ENCODE measurements at regions not wholly inside any gene's neighbourhood (a gene's known extent, or its start where the extent isn't known, plus 50 kb on each side); places are given as distances from the start of the nearest gene placed in this dataset.

GRCh38 chr20:48319943-48320584 lies 507.7 kb downstream of the PREX1 start:
- no peak overlapping the region for H3K4me3 ChIP-seq
- no peaks in the 10 kb centered on the region for H3K4me1 ChIP-seq
- no peak for ATAC-seq
- no peaks in the 10 kb centered on the region for H3K27me3 ChIP-seq
- no peak for DNase-seq
- H3K9me3 ChIP-seq, result no peaks in the 10 kb centered on the region
- intact Hi-C loops (cut with DNase I), result no loop called here
- no peaks in the 10 kb centered on the region for H3K36me3 ChIP-seq (replicated peaks in 1 of 2; ENCODE audit: insufficient read depth in 1 of 2, low read depth in 2 of 2)
- WGBS, 2 donors, result 25 to 47% methylated on average over 9 to 12 of the region's 12 CpGs
- no peak overlapping the region for H3K27ac ChIP-seq
- TF ChIP-seq POLR2A (IDR thresholded peaks at IDR 0.05), result no peak
- TF ChIP-seq, protein P1, sequence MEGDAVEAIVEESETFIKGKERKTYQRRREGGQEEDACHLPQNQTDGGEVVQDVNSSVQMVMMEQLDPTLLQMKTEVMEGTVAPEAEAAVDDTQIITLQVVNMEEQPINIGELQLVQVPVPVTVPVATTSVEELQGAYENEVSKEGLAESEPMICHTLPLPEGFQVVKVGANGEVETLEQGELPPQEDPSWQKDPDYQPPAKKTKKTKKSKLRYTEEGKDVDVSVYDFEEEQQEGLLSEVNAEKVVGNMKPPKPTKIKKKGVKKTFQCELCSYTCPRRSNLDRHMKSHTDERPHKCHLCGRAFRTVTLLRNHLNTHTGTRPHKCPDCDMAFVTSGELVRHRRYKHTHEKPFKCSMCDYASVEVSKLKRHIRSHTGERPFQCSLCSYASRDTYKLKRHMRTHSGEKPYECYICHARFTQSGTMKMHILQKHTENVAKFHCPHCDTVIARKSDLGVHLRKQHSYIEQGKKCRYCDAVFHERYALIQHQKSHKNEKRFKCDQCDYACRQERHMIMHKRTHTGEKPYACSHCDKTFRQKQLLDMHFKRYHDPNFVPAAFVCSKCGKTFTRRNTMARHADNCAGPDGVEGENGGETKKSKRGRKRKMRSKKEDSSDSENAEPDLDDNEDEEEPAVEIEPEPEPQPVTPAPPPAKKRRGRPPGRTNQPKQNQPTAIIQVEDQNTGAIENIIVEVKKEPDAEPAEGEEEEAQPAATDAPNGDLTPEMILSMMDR (IDR thresholded peaks at IDR 0.05), result no peak

DNA sequence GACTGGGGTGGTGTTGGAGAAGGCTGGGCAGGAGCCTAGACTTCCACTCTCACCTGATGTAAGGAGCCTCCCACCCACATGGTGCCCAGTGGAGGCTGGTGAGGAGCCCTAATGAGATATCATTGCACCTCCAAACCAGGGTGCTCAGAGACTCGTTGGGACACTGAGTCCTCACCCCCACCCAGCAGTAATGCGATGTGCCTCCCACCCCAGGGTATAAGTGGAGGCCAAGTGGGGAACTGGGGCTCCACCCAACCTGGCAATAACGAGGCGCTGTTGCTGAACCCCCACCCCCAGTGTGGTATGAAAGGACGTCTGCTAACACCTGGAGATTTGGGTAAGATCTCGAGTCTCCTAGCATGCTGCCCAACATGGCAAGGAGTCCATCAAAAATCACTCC lies 510.2 kb downstream of the PREX1 start:
- no peak overlapping the region for H3K4me3 ChIP-seq
- TF ChIP-seq, protein P1 (IDR thresholded peaks at IDR 0.05), result no peak
- no peak for TF ChIP-seq POLR2A (IDR thresholded peaks at IDR 0.05)
- H3K27me3 ChIP-seq, result no peaks in the 10 kb centered on the region
- ATAC-seq (no peak), DNase-seq (no peak)
- 70 to 71% methylated on average over 4 to 6 of the region's 6 CpGs for WGBS, 2 donors
- intact Hi-C loops (cut with DNase I), result no loop called here
- no peak overlapping the region for H3K27ac ChIP-seq
- no peaks in the 10 kb centered on the region for H3K9me3 ChIP-seq
- H3K36me3 ChIP-seq (replicated peaks in 1 of 2; ENCODE audit: insufficient read depth in 1 of 2, low read depth in 2 of 2), result no peaks in the 10 kb centered on the region
- H3K4me1 ChIP-seq, result no peaks in the 10 kb centered on the region

DNA sequence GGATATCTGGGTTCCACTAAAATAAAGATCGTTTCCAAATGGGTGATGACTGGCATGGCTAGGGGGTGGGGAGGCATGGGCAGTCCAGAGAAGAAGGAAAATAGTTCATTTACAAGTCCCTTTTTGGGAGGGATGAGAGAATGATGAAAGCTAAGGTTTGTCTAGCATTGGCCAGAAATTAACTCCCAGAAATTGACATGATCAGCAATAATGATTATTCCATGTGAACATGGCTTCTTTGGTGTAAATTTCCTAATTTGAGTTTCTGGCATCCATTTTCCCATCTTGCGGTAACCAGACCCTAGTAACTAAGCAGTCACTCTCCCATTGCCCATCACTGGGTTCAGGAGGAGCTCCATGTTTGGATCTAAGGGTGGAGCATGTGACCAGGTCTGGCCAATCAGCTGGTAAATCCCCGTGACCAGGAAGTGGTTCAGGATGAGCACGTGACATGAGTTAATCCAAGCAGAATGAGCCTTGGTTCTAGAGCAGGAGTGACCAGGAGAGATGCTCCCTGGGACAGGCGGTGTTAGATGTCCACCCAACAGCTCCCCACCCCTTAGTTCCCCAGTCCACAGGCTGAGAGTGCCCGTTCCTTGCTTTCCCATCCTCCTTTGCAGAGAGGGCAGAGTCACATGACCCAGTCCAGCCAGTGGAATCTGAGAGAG lies 512.7 kb downstream of the PREX1 start:
- Histone ChIP-seq H3K4me1 (no peaks in the 10 kb centered on the region), H3K36me3 (replicated peaks in 1 of 2; ENCODE audit: insufficient read depth in 1 of 2, low read depth in 2 of 2) (no peaks in the 10 kb centered on the region), H3K4me3 (no peak overlapping the region), H3K27me3 (no peaks in the 10 kb centered on the region), H3K27ac (no peak overlapping the region), H3K9me3 (no peaks in the 10 kb centered on the region)
- WGBS, 2 donors, result 84 to 89% methylated on average over 6 of the region's 6 CpGs
- intact Hi-C loops (cut with DNase I), result no loop called here
- ATAC-seq (no peak), DNase-seq (no peak)
- no peak for TF ChIP-seq POLR2A (IDR thresholded peaks at IDR 0.05)
- TF ChIP-seq, protein P1 (IDR thresholded peaks at IDR 0.05), result no peak

GRCh38 chr20:48313324-48313723 lies 514.5 kb downstream of the PREX1 start:
- DNase-seq (no peak), ATAC-seq (no peak)
- Histone ChIP-seq H3K4me1 (no peaks in the 10 kb centered on the region), H3K4me3 (no peak overlapping the region), H3K36me3 (replicated peaks in 1 of 2; ENCODE audit: insufficient read depth in 1 of 2, low read depth in 2 of 2) (no peaks in the 10 kb centered on the region), H3K27ac (no peak overlapping the region), H3K27me3 (no peaks in the 10 kb centered on the region), H3K9me3 (no peaks in the 10 kb centered on the region)
- TF ChIP-seq, protein P1 (IDR thresholded peaks at IDR 0.05), result no peak
- TF ChIP-seq POLR2A (IDR thresholded peaks at IDR 0.05), result no peak
- 80 to 87% methylated on average over 4 of the region's 4 CpGs for WGBS, 2 donors
- intact Hi-C loops (cut with DNase I), result no loop called here

- Histone ChIP-seq H3K27me3 (no peaks in the 10 kb centered on the region), H3K27ac (no peak overlapping the region), H3K4me3 (no peak overlapping the region), H3K9me3 (no peaks in the 10 kb centered on the region), H3K4me1 (no peaks in the 10 kb centered on the region), H3K36me3 (replicated peaks in 1 of 2; ENCODE audit: insufficient read depth in 1 of 2, low read depth in 2 of 2) (no peaks in the 10 kb centered on the region)
- TF ChIP-seq, protein P1 (IDR thresholded peaks at IDR 0.05), result no peak
- TF ChIP-seq POLR2A (IDR thresholded peaks at IDR 0.05), result no peak
- no peak for ATAC-seq
- no peak for DNase-seq
- WGBS, 2 donors, result 48 to 73% methylated on average over 2 of the region's 2 CpGs
- intact Hi-C loops (cut with DNase I), result no loop called here
These were observed 515.8 kb downstream of the PREX1 start for GRCh38 chr20:48311956-48312355.

All from body of pancreas (tissue), 4 donors.